SH-SY5Y (cell line): ENCODE measurements at regions not wholly inside any gene's neighbourhood (a gene's known extent, or its start where the extent isn't known, plus 50 kb on each side); places are given as distances from the start of the nearest gene placed in this dataset.

ENCODE experiments used
- GATA2 ChIP-seq: IDR thresholded peaks from 2 replicates; pipeline ENCODE4 v1.6.1; 2011; ENCODE audit warnings: mild to moderate bottlenecking, low read depth, low read length
- GATA3 ChIP-seq: IDR thresholded peaks from 2 replicates; pipeline ENCODE4 v1.6.1; 2011; ENCODE audit warnings: low read depth, mild to moderate bottlenecking, low read length, moderate library complexity

- TF ChIP-seq GATA3 (no peak), GATA2 (no peak)
Observed at GRCh38 chr18:66066191-66066590, 315.4 kb downstream of the CDH7 start.
